T-helper 1 cell treated with Interleukin-12 subunit alpha and Interleukin-12 subunit beta and Interleukin-4 antibody, amounts not matched to agents 30 μg/mL and 1 μg/mL, for 36 hours (primary cell): ENCODE measurements at regions not wholly inside any gene's neighbourhood (a gene's known extent, or its start where the extent isn't known, plus 50 kb on each side); places are given as distances from the start of the nearest gene placed in this dataset.
"Not testable (repeated sequence)": the region's sequence is repeated elsewhere in the genome, so short reads cannot be mapped to it uniquely, and the experiment has no call there.

Experiments
- H3K27ac Mint-ChIP-seq: one replicate; pipeline ENCODE4 v1.8.0; 2021; ENCODE audit warnings: mild to moderate bottlenecking, mixed read lengths
- H3K27me3 Mint-ChIP-seq: one replicate; pipeline ENCODE4 v1.8.0; 2021; ENCODE audit warnings: low read depth, mixed read lengths
- H3K36me3 Mint-ChIP-seq: one replicate; pipeline ENCODE4 v1.8.0; 2021; ENCODE audit warnings: low read depth, mixed read lengths
- H3K4me1 Mint-ChIP-seq: one replicate; pipeline ENCODE4 v1.8.0; 2021; ENCODE audit warnings: low read depth, mixed read lengths
- H3K4me3 Mint-ChIP-seq: one replicate; pipeline ENCODE4 v1.8.0; 2021; ENCODE audit warnings: mild to moderate bottlenecking, moderate library complexity, mixed read lengths
- H3K9me3 Mint-ChIP-seq: one replicate; pipeline ENCODE4 v1.8.0; 2021; ENCODE audit warnings: mixed read lengths

DNA sequence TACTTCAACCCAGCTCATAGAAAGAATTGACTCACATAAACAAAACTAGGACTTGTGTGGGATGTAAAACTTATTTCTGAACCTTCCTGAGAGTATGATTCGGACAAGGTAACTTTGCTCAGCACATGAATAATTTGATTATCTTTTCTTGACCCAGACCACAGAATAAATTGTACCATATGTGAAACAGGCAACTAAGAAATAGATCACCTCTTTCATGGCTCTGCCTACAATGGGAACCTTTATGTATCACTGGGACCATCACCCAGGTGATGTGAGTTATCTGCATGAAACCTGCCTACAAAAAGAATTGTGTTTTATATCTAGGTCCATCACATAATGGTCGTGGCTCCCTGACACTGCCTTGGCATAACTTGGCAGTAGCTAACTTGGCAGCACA lies 1124.1 kb upstream of the AMELY start:
- Mint-ChIP-seq H3K27ac (no peak overlapping the region), H3K4me3 (no peak overlapping the region), H3K4me1 (no peaks in the 10 kb centered on the region), H3K36me3 (no peaks in the 10 kb centered on the region), H3K27me3 (no peaks in the 10 kb centered on the region), H3K9me3 (no peaks in the 10 kb centered on the region)

DNA sequence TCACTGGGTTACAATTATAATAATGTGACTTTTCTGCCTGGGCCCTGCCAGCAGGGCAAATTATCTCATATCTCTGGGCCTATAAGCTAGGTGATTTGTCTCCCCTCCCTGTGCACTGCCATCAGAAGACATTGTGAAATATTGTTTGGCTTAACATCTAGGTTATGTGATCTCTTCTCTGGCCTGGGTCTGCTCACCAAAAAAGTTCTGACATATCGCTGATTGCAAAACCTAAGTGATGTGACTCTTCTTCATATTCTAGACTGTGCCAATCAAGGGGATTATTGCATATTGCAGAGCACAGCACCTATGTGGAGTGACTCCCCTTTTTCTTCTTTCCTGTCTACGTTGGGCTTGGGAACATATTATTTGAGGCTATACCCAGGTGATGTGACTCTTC lies 1123.1 kb upstream of the AMELY start:
- Mint-ChIP-seq H3K27me3 (no peaks in the 10 kb centered on the region), H3K4me1 (no peaks in the 10 kb centered on the region), H3K4me3 (no peak overlapping the region), H3K36me3 (no peaks in the 10 kb centered on the region), H3K9me3 (no peaks in the 10 kb centered on the region), H3K27ac (no peak overlapping the region)

DNA sequence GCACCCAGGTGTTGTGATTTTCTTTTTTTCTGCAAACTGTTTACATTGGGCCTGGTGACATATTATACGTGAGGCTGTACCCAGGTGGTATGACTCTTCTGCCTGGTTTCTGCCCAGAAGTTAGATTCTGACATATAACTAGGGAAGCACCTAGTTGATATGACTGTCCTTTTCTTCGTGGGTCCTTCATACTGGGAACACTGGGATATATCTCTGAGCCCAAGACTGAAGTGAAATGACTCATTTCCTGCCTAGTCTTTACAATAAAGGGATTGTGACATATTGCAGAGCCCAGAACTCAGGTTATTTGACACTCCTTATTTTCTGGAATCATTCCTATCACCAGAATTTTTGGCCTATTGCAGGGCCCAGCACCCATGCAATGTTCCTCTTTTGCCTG lies 1121.6 kb upstream of the AMELY start:
- Mint-ChIP-seq H3K4me3 (no peak overlapping the region), H3K27ac (no peak overlapping the region), H3K4me1 (no peaks in the 10 kb centered on the region), H3K9me3 (no peaks in the 10 kb centered on the region), H3K27me3 (no peaks in the 10 kb centered on the region), H3K36me3 (no peaks in the 10 kb centered on the region)

- no peaks in the 10 kb centered on the region for H3K9me3 Mint-ChIP-seq
- H3K4me3 Mint-ChIP-seq, result no peak overlapping the region
- H3K27me3 Mint-ChIP-seq, result no peaks in the 10 kb centered on the region
- H3K27ac Mint-ChIP-seq, result no peak overlapping the region
- no peaks in the 10 kb centered on the region for H3K36me3 Mint-ChIP-seq
- no peaks in the 10 kb centered on the region for H3K4me1 Mint-ChIP-seq
Measured at GRCh38 chrY:8020540-8020939, 1109.0 kb upstream of the AMELY start.

DNA sequence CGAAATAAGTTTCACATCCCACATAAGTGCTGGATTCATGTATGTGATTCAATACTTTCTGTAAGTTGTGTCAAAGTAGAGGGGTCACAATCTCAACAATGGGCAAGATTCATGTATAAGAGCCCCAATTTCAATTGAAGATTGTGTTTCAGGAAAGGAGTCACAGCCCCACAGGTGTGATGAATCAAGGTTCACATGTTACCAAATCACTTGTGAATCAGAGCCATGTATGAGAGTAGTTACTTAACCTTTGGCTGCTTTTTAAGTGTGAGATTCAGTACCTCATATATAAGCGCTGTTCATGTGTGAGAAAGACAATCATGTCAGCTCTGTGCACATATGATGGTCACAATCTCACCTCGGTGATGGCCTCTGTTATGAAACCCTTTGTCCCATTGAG lies 1100.0 kb upstream of the AMELY start:
- H3K36me3 Mint-ChIP-seq, result no peaks in the 10 kb centered on the region
- H3K27ac Mint-ChIP-seq, result no peak overlapping the region
- H3K27me3 Mint-ChIP-seq, result no peaks in the 10 kb centered on the region
- H3K4me3 Mint-ChIP-seq, result no peak overlapping the region
- no peaks in the 10 kb centered on the region for H3K4me1 Mint-ChIP-seq
- H3K9me3 Mint-ChIP-seq, result no peaks in the 10 kb centered on the region

- peak overlapping the region; percentile 31 for H3K27ac Mint-ChIP-seq
- peaks cover 9% of the 10 kb centered on the region for H3K9me3 Mint-ChIP-seq
- no peak overlapping the region for H3K4me3 Mint-ChIP-seq
- peaks cover 10% of the 10 kb centered on the region for H3K4me1 Mint-ChIP-seq
- H3K27me3 Mint-ChIP-seq, result no peaks in the 10 kb centered on the region
- no peaks in the 10 kb centered on the region for H3K36me3 Mint-ChIP-seq
Measured at GRCh38 chrY:8004196-8004595, 1092.6 kb upstream of the AMELY start.

DNA sequence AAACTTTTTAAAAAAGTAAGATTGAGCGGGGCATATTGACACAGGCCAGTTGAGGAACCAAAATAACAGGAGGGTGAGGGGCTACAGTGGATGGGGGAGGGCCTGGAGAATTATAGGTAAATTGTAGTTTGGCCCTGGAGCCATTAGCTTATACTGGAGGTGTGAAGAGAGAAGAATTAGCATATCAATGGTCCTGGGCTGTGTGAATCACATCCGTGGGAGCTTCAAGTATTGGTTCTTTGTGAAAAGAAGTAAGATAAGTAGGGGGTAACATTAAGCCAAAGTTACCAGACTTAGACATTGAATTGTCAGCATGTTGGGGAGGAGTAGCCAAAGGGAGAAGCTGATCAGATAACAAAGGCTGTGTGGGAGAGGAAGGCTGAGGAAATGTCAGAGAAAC lies 1085.2 kb upstream of the AMELY start:
- Mint-ChIP-seq H3K4me3 (no peak overlapping the region), H3K9me3 (peaks cover 9% of the 10 kb centered on the region), H3K27ac (no peak overlapping the region), H3K4me1 (no peaks in the 10 kb centered on the region), H3K36me3 (no peaks in the 10 kb centered on the region), H3K27me3 (no peaks in the 10 kb centered on the region)

GRCh38 chrY:7994781-7995180 lies 1083.2 kb upstream of the AMELY start:
- H3K36me3 Mint-ChIP-seq, H3K27me3 Mint-ChIP-seq, H3K4me1 Mint-ChIP-seq, H3K4me3 Mint-ChIP-seq, H3K27ac Mint-ChIP-seq, H3K9me3 Mint-ChIP-seq: not testable (repeated sequence)

DNA sequence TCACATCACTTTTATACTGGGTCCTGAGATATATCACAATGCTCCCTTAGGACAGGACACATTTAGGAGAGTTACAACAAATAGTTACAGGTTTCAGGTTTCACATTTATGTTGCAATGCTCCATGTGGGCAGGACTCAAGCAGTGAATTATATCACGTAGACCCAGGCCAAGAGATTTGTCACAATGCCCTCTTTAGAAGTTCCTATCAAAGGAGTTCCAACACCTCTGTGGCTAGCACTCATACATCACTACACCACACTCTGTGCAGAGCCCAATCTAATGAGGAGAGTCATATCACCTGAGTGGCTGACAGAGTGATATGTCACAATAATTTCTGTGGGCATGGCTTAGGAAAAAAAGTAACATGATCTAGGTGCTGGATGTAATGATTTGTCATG lies 1068.2 kb upstream of the AMELY start:
- Mint-ChIP-seq H3K27me3 (no peaks in the 10 kb centered on the region), H3K27ac (no peak overlapping the region), H3K9me3 (no peaks in the 10 kb centered on the region), H3K36me3 (no peaks in the 10 kb centered on the region), H3K4me3 (no peak overlapping the region), H3K4me1 (no peaks in the 10 kb centered on the region)

GRCh38 chrY:7977301-7977700 lies 1065.7 kb upstream of the AMELY start:
- H3K36me3 Mint-ChIP-seq, result no peaks in the 10 kb centered on the region
- no peaks in the 10 kb centered on the region for H3K27me3 Mint-ChIP-seq
- H3K4me1 Mint-ChIP-seq, result no peaks in the 10 kb centered on the region
- H3K9me3 Mint-ChIP-seq, result no peaks in the 10 kb centered on the region
- no peak overlapping the region for H3K27ac Mint-ChIP-seq
- H3K4me3 Mint-ChIP-seq, result no peak overlapping the region

- Mint-ChIP-seq H3K27me3 (no peaks in the 10 kb centered on the region), H3K27ac (no peak overlapping the region), H3K4me3 (no peak overlapping the region), H3K9me3 (no peaks in the 10 kb centered on the region), H3K4me1 (no peaks in the 10 kb centered on the region), H3K36me3 (no peaks in the 10 kb centered on the region)
Measured at GRCh38 chrY:7968293-7968692, 1056.7 kb upstream of the AMELY start.

DNA sequence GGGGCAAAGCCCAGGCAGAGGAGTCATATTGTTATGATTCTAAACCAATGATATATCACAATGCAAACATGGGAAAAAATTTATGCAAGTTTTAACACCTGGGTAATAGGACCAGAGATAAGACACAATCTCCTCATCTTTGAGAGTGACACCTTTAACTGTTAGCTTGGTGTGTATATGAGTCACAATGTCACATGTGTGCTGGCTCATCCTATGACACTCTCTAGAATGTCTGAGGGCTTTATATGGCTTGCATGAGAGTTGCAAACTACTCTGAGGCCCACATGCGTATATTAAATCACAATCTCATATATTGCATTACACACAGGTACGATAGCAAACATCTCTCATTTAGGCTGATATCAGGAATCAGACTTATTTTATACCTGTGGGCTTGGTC lies 1055.4 kb upstream of the AMELY start:
- no peaks in the 10 kb centered on the region for H3K36me3 Mint-ChIP-seq
- H3K4me1 Mint-ChIP-seq, result no peaks in the 10 kb centered on the region
- no peaks in the 10 kb centered on the region for H3K27me3 Mint-ChIP-seq

GRCh38 chrY:7963393-7963792 lies 1051.8 kb upstream of the AMELY start:
- Mint-ChIP-seq H3K9me3 (no peaks in the 10 kb centered on the region), H3K4me1 (no peaks in the 10 kb centered on the region), H3K27ac (no peak overlapping the region), H3K36me3 (no peaks in the 10 kb centered on the region), H3K27me3 (no peaks in the 10 kb centered on the region), H3K4me3 (no peak overlapping the region)

More for the DNA sequence above, 1055.4 kb upstream of the AMELY start:
- Mint-ChIP-seq H3K27ac (no peak overlapping the region), H3K4me3 (no peak overlapping the region), H3K9me3 (no peaks in the 10 kb centered on the region)

DNA sequence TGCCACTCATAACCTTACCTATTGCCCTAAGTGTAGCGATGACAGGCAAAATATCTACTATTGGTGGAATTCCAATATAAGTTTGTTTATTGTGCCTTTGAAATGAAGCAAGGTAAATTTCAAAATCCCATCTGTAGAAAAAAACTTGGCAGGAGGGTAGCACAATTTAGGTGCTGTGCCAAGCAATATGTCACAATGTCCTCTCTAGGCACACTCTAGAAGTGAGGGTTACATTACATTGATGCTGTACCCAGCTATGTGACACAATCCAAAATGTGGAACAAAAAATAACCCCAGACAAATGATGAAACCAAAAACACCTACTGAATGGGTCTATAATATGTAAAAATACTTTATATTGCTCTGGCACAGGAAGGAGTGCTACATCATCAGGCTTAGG lies 1050.8 kb upstream of the AMELY start:
- Mint-ChIP-seq H3K9me3 (no peaks in the 10 kb centered on the region), H3K36me3 (no peaks in the 10 kb centered on the region), H3K27me3 (no peaks in the 10 kb centered on the region), H3K4me3 (no peak overlapping the region), H3K4me1 (no peaks in the 10 kb centered on the region), H3K27ac (no peak overlapping the region)

- H3K4me3 Mint-ChIP-seq, result no peak overlapping the region
- H3K36me3 Mint-ChIP-seq, result no peaks in the 10 kb centered on the region
- no peaks in the 10 kb centered on the region for H3K9me3 Mint-ChIP-seq
- H3K27ac Mint-ChIP-seq, result no peak overlapping the region
- H3K4me1 Mint-ChIP-seq, result no peaks in the 10 kb centered on the region
- H3K27me3 Mint-ChIP-seq, result no peaks in the 10 kb centered on the region
Measured at GRCh38 chrY:7961811-7962210, 1050.3 kb upstream of the AMELY start.

- Mint-ChIP-seq H3K27ac (no peak overlapping the region), H3K4me3 (no peak overlapping the region), H3K9me3 (no peaks in the 10 kb centered on the region), H3K27me3 (no peaks in the 10 kb centered on the region), H3K4me1 (no peaks in the 10 kb centered on the region), H3K36me3 (no peaks in the 10 kb centered on the region)
Measured at GRCh38 chrY:7957773-7958172, 1046.2 kb upstream of the AMELY start.
